SK-N-SH treated with all-trans-retinoic acid at 6 μM for 48 hours (cell line): ENCODE measurements at regions not wholly inside any gene's neighbourhood (a gene's known extent, or its start where the extent isn't known, plus 50 kb on each side); places are given as distances from the start of the nearest gene placed in this dataset.

Source experiments
- ARNTL ChIP-seq: fragments of 450-650 bp; formaldehyde crosslinking; IDR thresholded peaks from 2 replicates; pipeline ENCODE4 v1.5.0; 2020; ENCODE audit warnings: low read depth, mild to moderate bottlenecking, moderate library complexity, borderline replicate concordance
- CREB5 ChIP-seq: fragments of 250-450 bp; sonication (Bioruptor Pico); IDR thresholded peaks from 2 replicates; pipeline ENCODE4 v1.5.1; 2020; ENCODE audit warnings: low read depth, mild to moderate bottlenecking, moderate library complexity
- CSRNP3 ChIP-seq: fragments of 250-450 bp; sonication (Bioruptor Pico); IDR thresholded peaks from 2 replicates; pipeline ENCODE4 v1.5.1; 2021; ENCODE audit warnings: mild to moderate bottlenecking, moderate library complexity
- ESRRG ChIP-seq: fragments of 250-450 bp; sonication (Bioruptor Pico); IDR thresholded peaks from 2 replicates; pipeline ENCODE4 v1.6.1; 2021; ENCODE audit warnings: mild to moderate bottlenecking
- OSR1 ChIP-seq: fragments of 250-450 bp; sonication (Bioruptor Pico); IDR thresholded peaks from 2 replicates; pipeline ENCODE4 v1.8.0; 2022; ENCODE audit warnings: moderate library complexity, mild to moderate bottlenecking, inconsistent platforms
- PATZ1 ChIP-seq: fragments of 250-450 bp; sonication (Bioruptor Pico); IDR thresholded peaks from 2 replicates; pipeline ENCODE4 v1.8.0; 2020; ENCODE audit warnings: mild to moderate bottlenecking, moderate library complexity, borderline replicate concordance
- PPARA ChIP-seq: fragments of 250-450 bp; sonication (Bioruptor Pico); IDR thresholded peaks from 2 replicates; pipeline ENCODE4 v1.5.0; 2020; ENCODE audit warnings: mild to moderate bottlenecking, borderline replicate concordance
- RARB ChIP-seq: fragments of 250-450 bp; sonication (Bioruptor Pico); IDR thresholded peaks from 2 replicates; pipeline ENCODE4 v1.8.0; 2021; ENCODE audit warnings: mild to moderate bottlenecking, moderate library complexity
- SNAI2 ChIP-seq: fragments of 250-450 bp; sonication (Bioruptor Pico); IDR thresholded peaks from 2 replicates; pipeline ENCODE4 v1.5.0; 2020; ENCODE audit warnings: mild to moderate bottlenecking, moderate library complexity
- TOX ChIP-seq: fragments of 250-450 bp; sonication (Bioruptor Pico); IDR thresholded peaks from 2 replicates; pipeline ENCODE4 v1.8.0; 2021; ENCODE audit warnings: mild to moderate bottlenecking, moderate library complexity, borderline replicate concordance
- ZC3H10 ChIP-seq: fragments of 250-450 bp; sonication (Bioruptor Pico); IDR thresholded peaks from 2 replicates; pipeline ENCODE4 v1.5.1; 2021; ENCODE audit warnings: mild to moderate bottlenecking, moderate library complexity
- ZFP3 ChIP-seq: fragments of 250-450 bp; sonication (Bioruptor Pico); IDR thresholded peaks from 2 replicates; pipeline ENCODE4 v1.5.0; 2020; ENCODE audit warnings: mild to moderate bottlenecking, moderate library complexity
- ZFP30 ChIP-seq: fragments of 450-650 bp; formaldehyde crosslinking; IDR thresholded peaks from 2 replicates; pipeline ENCODE4 v1.5.0; 2022; ENCODE audit warnings: mild to moderate bottlenecking, moderate library complexity
- ZNF565 ChIP-seq: fragments of 450-650 bp; formaldehyde crosslinking; conservative IDR thresholded peaks from 2 replicates; pipeline ENCODE4 v1.5.0; 2020; ENCODE audit warnings: low read depth, mild to moderate bottlenecking, moderate library complexity

GRCh38 chr4:17336524-17336961, 175.3 kb downstream of the QDPR start:
- TF ChIP-seq SNAI2 (CRISPR knock-in tag) (no peak), TOX (CRISPR knock-in tag) (no peak), ARNTL (CRISPR knock-in tag) (no peak), PPARA (CRISPR knock-in tag) (no peak), PATZ1 (no peak), ZNF565 (CRISPR knock-in tag) (no peak), OSR1 (no peak), RARB (no peak), ZFP30 (no peak), ESRRG (CRISPR knock-in tag) (no peak), CSRNP3 (no peak), ZFP3 (CRISPR knock-in tag) (no peak), ZC3H10 (CRISPR knock-in tag) (no peak), CREB5 (CRISPR knock-in tag) (no peak)
